Activated B cell treated with CpG ODN at 0.5 μM for 24 hours (primary cell): ENCODE measurements at regions not wholly inside any gene's neighbourhood (a gene's known extent, or its start where the extent isn't known, plus 50 kb on each side); places are given as distances from the start of the nearest gene placed in this dataset.

Experiments
- ATAC-seq: fragments of 200-7000 bp; cut with Tn5 transposase; one replicate; pipeline ENCODE4 v1.10.0; 2021; ENCODE audit warnings: low read depth, mild to moderate bottlenecking, moderate library complexity
- CTCF ChIA-PET: fragments of 350-600 bp; sonication (Branson Sonifier 250); formaldehyde crosslinking; loops from one replicate; lab custom pipeline; 2021; ENCODE audit warnings: antibody characterized with exemption; lab: Charles Lee
- POLR2A ChIA-PET: fragments of 350-600 bp; sonication (Branson Sonifier 250); formaldehyde crosslinking; loops from one replicate; lab custom pipeline; 2021; ENCODE audit warnings: antibody characterized with exemption; lab: Charles Lee
- DNase-seq: peaks from one replicate; pipeline ENCODE4 v3.0.0; 2022
- H3K27ac Mint-ChIP-seq: one replicate; pipeline ENCODE4 v1.8.0; 2020; ENCODE audit warnings: mixed read lengths
- H3K27me3 Mint-ChIP-seq: one replicate; pipeline ENCODE4 v1.8.0; 2021; ENCODE audit warnings: mixed read lengths
- H3K36me3 Mint-ChIP-seq: one replicate; pipeline ENCODE4 v1.8.0; 2021; ENCODE audit warnings: low read depth, mixed read lengths
- H3K4me1 Mint-ChIP-seq: one replicate; pipeline ENCODE4 v1.8.0; 2021; ENCODE audit warnings: mixed read lengths
- H3K4me3 Mint-ChIP-seq: one replicate; pipeline ENCODE4 v1.8.0; 2020; ENCODE audit warnings: mild to moderate bottlenecking, mixed read lengths
- H3K9me3 Mint-ChIP-seq: one replicate; pipeline ENCODE4 v1.8.0; 2020; ENCODE audit warnings: mixed read lengths
- CTCF ChIP-seq: fragments of 200-600 bp; IDR thresholded peaks from one replicate; pipeline ENCODE4 v1.8.0; 2022; ENCODE audit warnings: antibody characterized with exemption, mild to moderate bottlenecking
- intact Hi-C: fragments of 100-400 bp; cut with micrococcal nuclease; formaldehyde crosslinking; loops from one replicate; pipeline ENCODE4 v1.15.1; 2024

GRCh38 chr2:22854588-22854987 lies 530.4 kb upstream of the KLHL29 start:
- POLR2A ChIA-PET, result no interaction called here
- ATAC-seq, result no peak
- Mint-ChIP-seq H3K36me3 (no peaks in the 10 kb centered on the region), H3K4me1 (no peaks in the 10 kb centered on the region), H3K4me3 (no peak overlapping the region), H3K27ac (no peak overlapping the region), H3K27me3 (no peaks in the 10 kb centered on the region), H3K9me3 (peaks cover 1% of the 10 kb centered on the region)
- CTCF ChIA-PET, result no interaction called here
- intact Hi-C loops, result no loop called here
- no peak for TF ChIP-seq CTCF
- no peak for DNase-seq

GRCh38 chr2:22855081-22855480 lies 529.9 kb upstream of the KLHL29 start:
- Mint-ChIP-seq H3K4me3 (no peak overlapping the region), H3K27me3 (no peaks in the 10 kb centered on the region), H3K27ac (no peak overlapping the region), H3K36me3 (no peaks in the 10 kb centered on the region), H3K9me3 (peaks cover 3% of the 10 kb centered on the region), H3K4me1 (no peaks in the 10 kb centered on the region)
- no peak for TF ChIP-seq CTCF
- ATAC-seq (no peak), DNase-seq (no peak)
- intact Hi-C loops, result no loop called here
- ChIA-PET CTCF (no interaction called here), POLR2A (no interaction called here)

GRCh38 chr2:22855761-22856184 lies 529.2 kb upstream of the KLHL29 start:
- no peak for TF ChIP-seq CTCF
- ChIA-PET CTCF (no interaction called here), POLR2A (no interaction called here)
- no peak for ATAC-seq
- Mint-ChIP-seq H3K36me3 (no peaks in the 10 kb centered on the region), H3K9me3 (peaks cover 5% of the 10 kb centered on the region), H3K4me3 (no peak overlapping the region), H3K27me3 (no peaks in the 10 kb centered on the region), H3K4me1 (no peaks in the 10 kb centered on the region), H3K27ac (no peak overlapping the region)
- intact Hi-C loops, result no loop called here
- DNase-seq, result no peak

GRCh38 chr2:22867973-22868372 lies 517.0 kb upstream of the KLHL29 start:
- POLR2A ChIA-PET, result no interaction called here
- Mint-ChIP-seq H3K9me3 (no peaks in the 10 kb centered on the region), H3K36me3 (no peaks in the 10 kb centered on the region), H3K4me1 (no peaks in the 10 kb centered on the region), H3K27me3 (no peaks in the 10 kb centered on the region), H3K4me3 (no peak overlapping the region), H3K27ac (no peak overlapping the region)
- CTCF ChIA-PET, result no interaction called here
- DNase-seq (no peak), ATAC-seq (no peak)
- intact Hi-C loops, result no loop called here
- no peak for TF ChIP-seq CTCF

GRCh38 chr2:22878121-22878520 lies 506.9 kb upstream of the KLHL29 start:
- ChIA-PET CTCF (no interaction called here), POLR2A (no interaction called here)
- intact Hi-C loops, result no loop called here
- H3K27ac Mint-ChIP-seq, result no peak overlapping the region
- no peaks in the 10 kb centered on the region for H3K4me1 Mint-ChIP-seq
- H3K4me3 Mint-ChIP-seq, result no peak overlapping the region
- peaks cover 7% of the 10 kb centered on the region for H3K9me3 Mint-ChIP-seq
- ATAC-seq (no peak), DNase-seq (no peak)
- no peak for TF ChIP-seq CTCF
- no peaks in the 10 kb centered on the region for H3K36me3 Mint-ChIP-seq
- H3K27me3 Mint-ChIP-seq, result no peaks in the 10 kb centered on the region
